RPMI8226 (cell line): ENCODE measurements at regions not wholly inside any gene's neighbourhood (a gene's known extent, or its start where the extent isn't known, plus 50 kb on each side); places are given as distances from the start of the nearest gene placed in this dataset.
"Not testable (repeated sequence)": the region's sequence is repeated elsewhere in the genome, so short reads cannot be mapped to it uniquely, and the experiment has no call there.

Source experiments
- DNase-seq: peaks from one replicate; pipeline ENCODE4 v3.0.0-alpha.2; 2015

GRCh38 chr10:43992816-43993215 lies 344.1 kb upstream of the ZNF32 start:
- DNase-seq: not testable (repeated sequence)

GRCh38 chr10:43986374-43986773 lies 337.7 kb upstream of the ZNF32 start:
- no peak for DNase-seq

GRCh38 chr10:43985941-43986340 lies 337.3 kb upstream of the ZNF32 start:
- no peak for DNase-seq

GRCh38 chr10:43983856-43984271 lies 335.2 kb upstream of the ZNF32 start:
- DNase-seq: no peak

GRCh38 chr10:43983405-43983804 lies 334.7 kb upstream of the ZNF32 start:
- no peak for DNase-seq

GRCh38 chr10:43982250-43982649 lies 333.6 kb upstream of the ZNF32 start:
- DNase-seq: no peak

- no peak for DNase-seq
Observed at GRCh38 chr10:43981696-43982095, 333.0 kb upstream of the ZNF32 start.

- no peak for DNase-seq
Observed at GRCh38 chr10:43981232-43981631, 332.6 kb upstream of the ZNF32 start.

- no peak for DNase-seq
Observed at GRCh38 chr10:43980715-43981114, 332.0 kb upstream of the ZNF32 start.

- DNase-seq: no peak
Observed at GRCh38 chr10:43980313-43980712, 331.6 kb upstream of the ZNF32 start.

- DNase-seq: no peak
Observed at GRCh38 chr10:43979551-43979950, 330.9 kb upstream of the ZNF32 start.

GRCh38 chr10:43978936-43979335 lies 330.3 kb upstream of the ZNF32 start:
- no peak for DNase-seq

- DNase-seq: no peak
Observed at GRCh38 chr10:43978091-43978490, 329.4 kb upstream of the ZNF32 start.

- DNase-seq: no peak
Observed at GRCh38 chr10:43976292-43976691, 327.6 kb upstream of the ZNF32 start.

GRCh38 chr10:43973801-43974200 lies 325.1 kb upstream of the ZNF32 start:
- DNase-seq: no peak

GRCh38 chr10:43972976-43973647 lies 324.4 kb upstream of the ZNF32 start:
- DNase-seq: no peak

- DNase-seq: no peak
Observed at GRCh38 chr10:43971981-43972380, 323.3 kb upstream of the ZNF32 start.

- no peak for DNase-seq
Observed at GRCh38 chr10:43971306-43971705, 322.6 kb upstream of the ZNF32 start.

GRCh38 chr10:43970717-43971116 lies 322.0 kb upstream of the ZNF32 start:
- no peak for DNase-seq

- no peak for DNase-seq
Observed at GRCh38 chr10:43970018-43970698, 321.5 kb upstream of the ZNF32 start.

GRCh38 chr10:43969506-43969905 lies 320.8 kb upstream of the ZNF32 start:
- no peak for DNase-seq

- no peak for DNase-seq
Observed at GRCh38 chr10:43968961-43969360, 320.3 kb upstream of the ZNF32 start.

- no peak for DNase-seq
Observed at GRCh38 chr10:43968076-43968475, 319.4 kb upstream of the ZNF32 start.

GRCh38 chr10:43966571-43966965 lies 317.9 kb upstream of the ZNF32 start:
- no peak for DNase-seq
